Neural progenitor cell (in vitro differentiated cells): ENCODE measurements at regions not wholly inside any gene's neighbourhood (a gene's known extent, or its start where the extent isn't known, plus 50 kb on each side); places are given as distances from the start of the nearest gene placed in this dataset.

Source experiments
- EZH2phosphoT487 ChIP-seq: fragments of 200-600 bp; sonication (generic); IDR thresholded peaks from 2 replicates; pipeline ENCODE4 v1.6.1; 2017; ENCODE audit warnings: antibody characterized with exemption
- TF ChIP-seq, protein P1 (sequence below): fragments of 200-600 bp; sonication (generic); IDR thresholded peaks from 2 replicates; pipeline ENCODE4 v1.5.1; 2017; ENCODE audit warnings: antibody characterized with exemption, mild to moderate bottlenecking

GRCh38 chr18:78891185-78891762 lies 88.3 kb upstream of the SALL3 start:
- TF ChIP-seq, protein P1, sequence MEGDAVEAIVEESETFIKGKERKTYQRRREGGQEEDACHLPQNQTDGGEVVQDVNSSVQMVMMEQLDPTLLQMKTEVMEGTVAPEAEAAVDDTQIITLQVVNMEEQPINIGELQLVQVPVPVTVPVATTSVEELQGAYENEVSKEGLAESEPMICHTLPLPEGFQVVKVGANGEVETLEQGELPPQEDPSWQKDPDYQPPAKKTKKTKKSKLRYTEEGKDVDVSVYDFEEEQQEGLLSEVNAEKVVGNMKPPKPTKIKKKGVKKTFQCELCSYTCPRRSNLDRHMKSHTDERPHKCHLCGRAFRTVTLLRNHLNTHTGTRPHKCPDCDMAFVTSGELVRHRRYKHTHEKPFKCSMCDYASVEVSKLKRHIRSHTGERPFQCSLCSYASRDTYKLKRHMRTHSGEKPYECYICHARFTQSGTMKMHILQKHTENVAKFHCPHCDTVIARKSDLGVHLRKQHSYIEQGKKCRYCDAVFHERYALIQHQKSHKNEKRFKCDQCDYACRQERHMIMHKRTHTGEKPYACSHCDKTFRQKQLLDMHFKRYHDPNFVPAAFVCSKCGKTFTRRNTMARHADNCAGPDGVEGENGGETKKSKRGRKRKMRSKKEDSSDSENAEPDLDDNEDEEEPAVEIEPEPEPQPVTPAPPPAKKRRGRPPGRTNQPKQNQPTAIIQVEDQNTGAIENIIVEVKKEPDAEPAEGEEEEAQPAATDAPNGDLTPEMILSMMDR: no peak
- no peak for TF ChIP-seq EZH2phosphoT487
